WTC11 (cell line): ENCODE measurements at regions not wholly inside any gene's neighbourhood (a gene's known extent, or its start where the extent isn't known, plus 50 kb on each side); places are given as distances from the start of the nearest gene placed in this dataset.

Experiments
- ATAC-seq: fragments of 200-7000 bp; cut with Tn5 transposase; 2 replicates; pipeline ENCODE4 v1.10.0; 2021; ENCODE audit warnings: mild to moderate bottlenecking, moderate library complexity
- CTCF ChIA-PET: fragments of 300-600 bp; sonication (Branson Sonifier 250); formaldehyde crosslinking; loops from one replicate; lab custom pipeline; 2021; ENCODE audit warnings: antibody characterized with exemption; lab: Charles Lee
- POLR2A ChIA-PET: fragments of 350-600 bp; sonication (Branson Sonifier 250); formaldehyde crosslinking; loops from one replicate; lab custom pipeline; 2021; ENCODE audit warnings: antibody characterized with exemption; lab: Charles Lee
- DNase-seq: peaks from one replicate; pipeline ENCODE4 v3.0.0; 2021; ENCODE audit warnings: low spot score
- H3K27ac Mint-ChIP-seq: 2 replicates; pipeline ENCODE4 v1.8.0; 2021; ENCODE audit warnings: mixed read lengths
- H3K27me3 Mint-ChIP-seq: 2 replicates; pipeline ENCODE4 v1.8.0; 2021; ENCODE audit warnings: low read depth, mild to moderate bottlenecking, moderate library complexity, mixed read lengths
- H3K36me3 Mint-ChIP-seq: 2 replicates; pipeline ENCODE4 v1.8.0; 2021; ENCODE audit warnings: mixed read lengths
- H3K4me1 Mint-ChIP-seq: 2 replicates; pipeline ENCODE4 v1.8.0; 2022; ENCODE audit warnings: mixed read lengths
- H3K4me3 Mint-ChIP-seq: 2 replicates; pipeline ENCODE4 v1.8.0; 2021; ENCODE audit warnings: mild to moderate bottlenecking, moderate library complexity, mixed read lengths
- H3K9me3 Mint-ChIP-seq: 2 replicates; pipeline ENCODE4 v1.8.0; 2021; ENCODE audit warnings: mixed read lengths
- AR ChIP-seq: fragments of 250-450 bp; sonication (Bioruptor Pico); IDR thresholded peaks from 2 replicates; pipeline ENCODE4 v1.9.0; 2021; ENCODE audit warnings: mild to moderate bottlenecking
- CREM ChIP-seq: sonication (generic); formaldehyde crosslinking; IDR thresholded peaks from 2 replicates; pipeline ENCODE4 v1.8.1; 2022; ENCODE audit warnings: mild to moderate bottlenecking, missing genetic modification reagents, moderate library complexity
- E2F1 ChIP-seq: sonication (generic); formaldehyde crosslinking; IDR thresholded peaks from 2 replicates; pipeline ENCODE4 v1.8.0; 2022; ENCODE audit warnings: mild to moderate bottlenecking, missing genetic modification reagents
- FOXP4 ChIP-seq: sonication (generic); formaldehyde crosslinking; IDR thresholded peaks from 2 replicates; pipeline ENCODE4 v1.8.0; 2022; ENCODE audit warnings: mild to moderate bottlenecking, missing genetic modification reagents
- GABPB1 ChIP-seq: sonication (generic); formaldehyde crosslinking; IDR thresholded peaks from 2 replicates; pipeline ENCODE4 v1.8.1; 2023; ENCODE audit warnings: mild to moderate bottlenecking, missing genetic modification reagents
- MAX ChIP-seq: sonication (generic); formaldehyde crosslinking; IDR thresholded peaks from 2 replicates; pipeline ENCODE4 v1.8.0; 2022; ENCODE audit warnings: mild to moderate bottlenecking, missing genetic modification reagents
- MYBL2 ChIP-seq: sonication (generic); formaldehyde crosslinking; IDR thresholded peaks from 2 replicates; pipeline ENCODE4 v1.8.1; 2023; ENCODE audit warnings: mild to moderate bottlenecking, moderate library complexity, missing genetic modification reagents
- PREB ChIP-seq: sonication (generic); formaldehyde crosslinking; IDR thresholded peaks from 2 replicates; pipeline ENCODE4 v1.8.1; 2022; ENCODE audit warnings: mild to moderate bottlenecking, missing genetic modification reagents, moderate library complexity, borderline replicate concordance
- SMAD3 ChIP-seq: sonication (generic); formaldehyde crosslinking; IDR thresholded peaks from 2 replicates; pipeline ENCODE4 v1.8.0; 2022; ENCODE audit warnings: missing genetic modification reagents, mild to moderate bottlenecking, borderline replicate concordance
- SMAD4 ChIP-seq: sonication (generic); formaldehyde crosslinking; IDR thresholded peaks from 2 replicates; pipeline ENCODE4 v1.8.0; 2022; ENCODE audit warnings: mild to moderate bottlenecking, missing genetic modification reagents
- SOX15 ChIP-seq: fragments of 250-450 bp; sonication (Bioruptor Pico); IDR thresholded peaks from 2 replicates; pipeline ENCODE4 v1.9.0; 2021; ENCODE audit warnings: mild to moderate bottlenecking
- SP1 ChIP-seq: sonication (generic); formaldehyde crosslinking; conservative IDR thresholded peaks from 2 replicates; pipeline ENCODE4 v1.8.1; 2022; ENCODE audit warnings: missing genetic modification reagents
- STAT6 ChIP-seq: sonication (generic); formaldehyde crosslinking; conservative IDR thresholded peaks from 2 replicates; pipeline ENCODE4 v1.8.1; 2023; ENCODE audit warnings: mild to moderate bottlenecking, low read depth, missing genetic modification reagents, moderate library complexity
- TEAD1 ChIP-seq: sonication (generic); formaldehyde crosslinking; IDR thresholded peaks from 2 replicates; pipeline ENCODE4 v1.8.0; 2022; ENCODE audit warnings: mild to moderate bottlenecking, missing genetic modification reagents
- ZNF121 ChIP-seq: sonication (generic); formaldehyde crosslinking; IDR thresholded peaks from 2 replicates; pipeline ENCODE4 v1.8.0; 2023; ENCODE audit warnings: missing genetic modification reagents
- ZNF232 ChIP-seq: sonication (generic); formaldehyde crosslinking; IDR thresholded peaks from 2 replicates; pipeline ENCODE4 v1.8.0; 2022; ENCODE audit warnings: mild to moderate bottlenecking, missing genetic modification reagents
- ZNF512 ChIP-seq: sonication (generic); formaldehyde crosslinking; IDR thresholded peaks from 2 replicates; pipeline ENCODE4 v1.8.1; 2022; ENCODE audit warnings: missing genetic modification reagents, borderline replicate concordance

GRCh38 chr21:38929652-38930051 is 123.9 kb downstream of the ETS2 start:
- Mint-ChIP-seq H3K9me3 (peaks cover 20% of the 10 kb centered on the region), H3K4me1 (no peaks in the 10 kb centered on the region), H3K4me3 (no peak overlapping the region), H3K27me3 (no peaks in the 10 kb centered on the region), H3K27ac (no peak overlapping the region), H3K36me3 (peaks cover 6% of the 10 kb centered on the region)
- DNase-seq (no peak), ATAC-seq (no peak)
- ChIA-PET POLR2A (no interaction called here), CTCF (interaction anchor here (1.0 kb wide), 1 partner anchor 198 kb away, joined by 3 read pairs; no protein-coding TSS in a partner anchor)
- TF ChIP-seq AR (CRISPR knock-in tag): no peak
- TF ChIP-seq ZNF232 (CRISPR knock-in tag): no peak
- no peak for TF ChIP-seq SOX15 (CRISPR knock-in tag)
- no peak for TF ChIP-seq STAT6 (CRISPR knock-in tag)

GRCh38 chr21:38929142-38929541 is 123.4 kb downstream of the ETS2 start:
- peaks cover 6% of the 10 kb centered on the region for H3K36me3 Mint-ChIP-seq
- no peaks in the 10 kb centered on the region for H3K27me3 Mint-ChIP-seq
- no peak overlapping the region for H3K27ac Mint-ChIP-seq
- H3K9me3 Mint-ChIP-seq: peaks cover 18% of the 10 kb centered on the region
- no peak for DNase-seq
- CTCF ChIA-PET: no interaction called here
- H3K4me3 Mint-ChIP-seq: no peak overlapping the region
- TF ChIP-seq SP1 (CRISPR knock-in tag) (no peak), FOXP4 (CRISPR knock-in tag) (no peak), TEAD1 (CRISPR knock-in tag) (no peak), PREB (CRISPR knock-in tag) (no peak), MYBL2 (CRISPR knock-in tag) (no peak), GABPB1 (CRISPR knock-in tag) (no peak), SMAD4 (no peak), SMAD3 (CRISPR knock-in tag) (no peak), E2F1 (CRISPR knock-in tag) (no peak), ZNF121 (CRISPR knock-in tag) (no peak), ZNF512 (CRISPR knock-in tag) (no peak), CREM (CRISPR knock-in tag) (no peak), MAX (CRISPR knock-in tag) (no peak)
- TF ChIP-seq, all 79 proteins: peak for 0
- POLR2A ChIA-PET: no interaction called here
- no peaks in the 10 kb centered on the region for H3K4me1 Mint-ChIP-seq
- ATAC-seq: no peak
